ELF-1 (cell line): ENCODE measurements at regions not wholly inside any gene's neighbourhood (a gene's known extent, or its start where the extent isn't known, plus 50 kb on each side); places are given as distances from the start of the nearest gene placed in this dataset.

Experiments used
- DNase-seq: peaks from one replicate; pipeline ENCODE4 v3.0.0-alpha.2; 2016; ENCODE audit warnings: low read depth, low spot score

- no peak for DNase-seq
Measured at GRCh38 chr10:58996866-58997265, 179.6 kb upstream of the PHYHIPL start.

- no peak for DNase-seq
Measured at GRCh38 chr10:58998924-58999713, 177.3 kb upstream of the PHYHIPL start.

GRCh38 chr10:59000162-59000825 lies 176.1 kb upstream of the PHYHIPL start:
- no peak for DNase-seq

- DNase-seq = no peak
Measured at GRCh38 chr10:59002011-59002410, 174.4 kb upstream of the PHYHIPL start.

GRCh38 chr10:59003203-59003602 lies 173.2 kb upstream of the PHYHIPL start:
- no peak for DNase-seq

- no peak for DNase-seq
Measured at GRCh38 chr10:59004392-59004791, 172.1 kb upstream of the PHYHIPL start.

GRCh38 chr10:59006511-59007306 lies 169.7 kb upstream of the PHYHIPL start:
- DNase-seq = no peak

- no peak for DNase-seq
Measured at GRCh38 chr10:59007307-59008025, 169.0 kb upstream of the PHYHIPL start.

GRCh38 chr10:59008452-59008851 lies 168.0 kb upstream of the PHYHIPL start:
- DNase-seq = no peak

- no peak for DNase-seq
Measured at GRCh38 chr10:59011972-59012632, 164.3 kb upstream of the PHYHIPL start.

- DNase-seq = no peak
Measured at GRCh38 chr10:59012839-59013238, 163.6 kb upstream of the PHYHIPL start.

GRCh38 chr10:59016043-59016442 lies 160.4 kb upstream of the PHYHIPL start:
- no peak for DNase-seq

GRCh38 chr10:59018977-59019376 lies 157.5 kb upstream of the PHYHIPL start:
- DNase-seq = no peak

- no peak for DNase-seq
Measured at GRCh38 chr10:59019603-59020002, 156.8 kb upstream of the PHYHIPL start.

- no peak for DNase-seq
Measured at GRCh38 chr10:59020502-59020901, 155.9 kb upstream of the PHYHIPL start.

GRCh38 chr10:59025981-59026765 lies 150.3 kb upstream of the PHYHIPL start:
- no peak for DNase-seq

GRCh38 chr10:59027975-59028655 lies 148.3 kb upstream of the PHYHIPL start:
- DNase-seq = no peak

GRCh38 chr10:59033622-59034021 lies 142.8 kb upstream of the PHYHIPL start:
- DNase-seq = no peak

GRCh38 chr10:59036311-59037017 lies 140.0 kb upstream of the PHYHIPL start:
- DNase-seq = no peak
